GM19239 (cell line): ENCODE measurements at regions not wholly inside any gene's neighbourhood (a gene's known extent, or its start where the extent isn't known, plus 50 kb on each side); places are given as distances from the start of the nearest gene placed in this dataset.
A peak's percentile ranks its signal among the peaks of the same experiment; 100 is the strongest.

Source experiments
- DNase-seq: peaks from one replicate; pipeline ENCODE4 v3.0.0; 2011; ENCODE audit warnings: low spot score; ENCODE audit not compliant: insufficient read length
- FAIRE-seq: peaks from 2 replicates; lab custom pipeline; 2011; peaks lifted over from hg19 to GRCh38; lab: Jason Lieb, UNC

DNA sequence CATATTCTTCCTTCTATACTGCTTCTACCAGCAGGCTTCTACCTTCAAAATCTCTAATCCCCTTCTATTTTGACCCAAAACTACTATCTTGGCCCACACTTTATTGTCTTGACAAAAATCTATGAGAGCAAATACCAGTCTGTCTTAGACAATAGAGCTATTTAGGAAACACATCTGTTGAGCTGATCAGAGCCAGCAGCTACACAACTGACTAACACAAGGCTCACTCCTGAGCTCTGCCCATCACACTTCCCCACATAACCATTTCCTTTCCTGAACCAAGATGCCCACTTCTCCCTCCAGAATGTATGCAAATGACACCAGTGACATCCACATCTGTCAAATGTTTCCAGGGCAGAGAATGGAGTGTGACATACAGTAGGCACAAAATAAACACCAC, 293.9 kb upstream of the HSFY2 start:
- DNase-seq = no peak
- no peak for FAIRE-seq

- FAIRE-seq (no peak), DNase-seq (no peak)
These were observed 293.1 kb upstream of the HSFY2 start for GRCh38 chrY:19066447-19067190.

DNA sequence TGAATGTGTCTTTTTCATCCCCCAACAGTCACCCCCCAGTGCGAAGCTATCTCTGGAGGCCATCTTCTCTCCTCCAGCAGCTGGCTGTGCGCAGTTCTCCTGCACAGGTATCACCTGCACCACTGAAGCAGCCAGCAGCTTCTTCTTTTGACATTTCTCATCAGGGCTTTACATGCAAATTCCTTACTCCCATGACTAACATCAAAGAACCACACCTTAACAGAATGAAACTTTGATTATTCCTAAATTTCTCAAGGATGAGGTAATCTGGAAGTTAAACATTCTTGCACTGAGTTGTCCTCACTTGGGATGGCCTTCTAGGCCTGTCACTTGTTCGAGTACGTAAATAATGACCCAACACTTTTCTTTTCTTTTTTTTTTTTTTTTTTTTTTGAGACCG, 291.6 kb upstream of the HSFY2 start:
- FAIRE-seq (no peak), DNase-seq (no peak)

DNA sequence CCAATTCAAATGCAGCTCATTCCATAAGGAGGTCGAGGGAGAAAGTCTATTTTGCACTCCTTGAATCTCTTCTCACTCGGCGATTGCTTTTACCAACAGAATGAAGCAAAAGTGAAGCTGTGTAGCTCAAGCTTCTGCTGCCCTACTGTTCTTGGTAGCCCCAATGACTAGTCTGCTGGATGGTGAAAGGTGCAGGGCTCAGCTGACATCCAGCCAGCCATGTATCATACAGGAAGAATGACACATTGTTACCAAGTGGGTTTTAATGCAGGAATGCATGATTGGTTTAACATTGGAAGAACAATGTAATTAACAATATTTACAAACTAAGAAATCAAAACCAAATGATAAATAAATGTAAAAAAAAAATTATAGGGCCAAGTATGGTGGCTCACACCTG, 286.2 kb upstream of the HSFY2 start:
- no peak for FAIRE-seq
- DNase-seq = no peak

- no peak for FAIRE-seq
- DNase-seq = no peak
These were observed 285.4 kb upstream of the HSFY2 start for GRCh38 chrY:19058831-19059370.

- FAIRE-seq (no peak), DNase-seq (no peak)
These were observed 282.6 kb upstream of the HSFY2 start for GRCh38 chrY:19056138-19056469.

DNA sequence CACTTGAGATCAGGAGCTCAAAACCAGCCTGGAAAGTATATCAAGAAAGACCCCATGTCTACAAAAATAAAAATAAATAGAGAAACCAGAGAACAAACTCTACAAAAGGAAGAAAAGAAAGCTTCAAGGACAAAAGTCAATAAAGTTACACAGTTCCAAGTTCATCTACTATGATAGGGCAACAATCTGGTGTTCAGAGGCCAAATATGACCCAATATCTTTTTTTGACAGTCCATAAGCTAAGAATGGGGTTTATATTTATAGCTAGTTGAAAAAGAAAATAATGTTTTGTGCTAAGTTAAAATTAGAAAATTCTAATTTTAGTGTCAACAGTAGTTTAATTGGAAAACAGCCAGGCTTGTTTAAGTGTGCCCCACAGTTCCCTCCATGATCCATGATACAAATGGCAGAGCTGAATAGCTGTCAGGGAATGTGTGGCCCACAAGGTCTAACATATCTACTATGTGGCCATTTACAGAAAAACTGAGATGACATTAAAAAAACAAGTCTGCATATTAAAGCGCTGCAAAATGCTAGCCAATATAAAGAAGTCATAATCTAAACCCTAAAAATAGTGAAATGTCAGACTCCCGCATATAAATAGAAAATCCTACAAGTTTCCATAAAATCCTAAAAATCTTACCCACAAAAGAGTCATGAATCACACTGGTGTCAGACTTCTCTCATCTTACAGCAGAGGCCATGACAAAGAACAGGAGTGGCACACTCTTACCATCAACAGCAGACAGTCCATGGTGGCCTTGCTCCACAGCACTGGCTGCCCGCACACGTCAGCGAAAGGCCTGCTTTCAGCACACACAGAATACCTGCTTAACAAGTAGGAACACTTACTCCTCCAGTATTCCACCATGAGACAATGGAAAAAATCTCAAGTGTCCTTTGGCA, 281.9 kb upstream of the HSFY2 start:
- FAIRE-seq (no peak), DNase-seq (no peak)

GRCh38 chrY:19053806-19054205, 280.3 kb upstream of the HSFY2 start:
- DNase-seq (no peak), FAIRE-seq (no peak)

DNA sequence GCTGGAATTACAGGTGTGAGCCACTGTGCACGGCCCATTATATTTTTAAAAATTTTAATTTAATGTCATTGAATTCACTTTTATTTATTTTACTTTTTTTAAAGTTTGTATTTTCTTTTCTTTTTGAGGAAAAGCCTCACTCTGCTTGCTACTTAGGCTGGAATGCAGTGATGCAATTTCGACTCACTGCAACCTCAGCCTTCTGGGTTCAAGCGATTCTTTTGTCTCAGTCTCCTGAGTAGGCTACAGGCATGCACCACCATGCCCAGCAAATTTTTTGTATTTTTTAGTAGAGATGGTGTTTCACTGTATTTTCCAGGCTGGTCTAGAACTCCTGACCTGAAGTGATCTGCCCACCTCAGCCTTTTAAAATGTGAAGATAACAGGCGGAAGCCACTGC, 277.5 kb upstream of the HSFY2 start:
- FAIRE-seq (no peak), DNase-seq (no peak)

DNA sequence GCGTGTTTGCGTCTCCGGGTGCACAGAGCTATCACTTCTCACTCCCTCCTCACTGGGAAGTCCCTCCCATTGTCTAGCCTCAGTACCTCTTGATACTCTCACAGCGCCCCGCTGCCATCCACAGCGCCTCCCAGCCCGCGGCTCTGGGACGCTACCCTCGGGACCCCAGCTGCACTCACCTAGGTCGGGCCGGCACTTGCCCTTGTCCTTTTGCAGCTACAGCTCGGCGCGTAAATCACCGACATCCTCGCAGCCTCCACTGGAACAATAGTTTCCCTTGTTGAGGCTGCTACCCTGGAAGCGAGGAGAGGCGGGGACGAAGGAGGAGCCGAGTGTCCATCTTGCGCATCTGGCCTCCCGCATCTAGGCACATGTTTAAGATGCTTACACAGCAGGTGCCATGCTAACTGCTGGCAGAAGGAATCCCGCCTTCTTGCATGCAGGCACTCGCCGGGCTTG, 269.5 kb upstream of the HSFY2 start:
- FAIRE-seq = no peak
- no peak for DNase-seq

DNA sequence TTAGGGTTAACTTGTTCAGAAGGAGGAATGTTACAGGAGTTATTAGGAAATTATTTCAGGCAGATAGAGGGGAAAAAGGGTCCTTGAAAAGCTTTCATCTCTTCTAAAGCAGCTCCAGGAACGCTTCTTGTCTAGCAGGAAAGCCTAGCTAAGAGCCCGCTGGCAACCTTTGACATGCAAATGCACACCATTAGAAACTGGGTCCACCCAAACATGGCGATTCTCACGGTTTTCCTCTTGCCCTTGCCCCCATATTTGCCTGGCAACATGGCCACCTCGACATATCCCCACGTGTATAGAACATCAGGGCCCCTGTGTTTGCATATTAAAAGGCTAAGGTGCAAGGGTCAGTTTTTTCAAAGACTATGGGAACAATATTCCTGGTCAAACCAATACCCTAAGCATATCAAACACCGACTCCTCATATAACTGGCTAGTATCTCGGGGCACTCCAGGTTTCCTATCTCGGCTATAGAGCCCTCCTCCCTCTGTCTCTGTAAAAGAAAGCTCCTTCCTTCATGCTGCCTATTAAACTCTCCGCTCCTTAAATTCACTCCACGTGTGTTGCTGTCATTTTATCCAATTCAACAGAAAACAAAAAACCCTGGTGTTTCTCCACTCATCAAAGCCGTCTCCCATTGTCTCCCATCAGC, 268.9 kb upstream of the HSFY2 start:
- no peak for FAIRE-seq
- DNase-seq = no peak

GRCh38 chrY:19026631-19027030, 253.1 kb upstream of the HSFY2 start:
- DNase-seq = no peak
- FAIRE-seq = no peak

DNA sequence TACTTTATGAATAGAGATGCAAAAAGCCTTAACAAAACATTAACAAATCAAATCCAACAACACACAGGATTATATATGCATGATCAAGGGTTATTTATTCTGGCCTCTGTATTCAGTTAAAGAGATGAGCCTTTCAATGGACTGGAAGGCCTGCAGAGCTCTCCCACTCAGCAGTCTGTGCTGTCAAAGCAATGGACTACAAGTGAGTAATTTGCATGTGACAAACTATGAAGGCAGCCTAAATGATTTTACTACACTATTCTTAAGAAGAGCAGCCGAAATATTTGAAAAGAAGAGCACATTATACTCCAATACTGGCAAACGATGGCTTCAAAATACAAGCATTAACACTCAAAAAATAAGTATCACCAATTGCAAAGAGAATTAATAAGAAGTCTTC, 250.4 kb upstream of the HSFY2 start:
- no peak for DNase-seq
- FAIRE-seq = no peak

GRCh38 chrY:19020193-19020592, 246.7 kb upstream of the HSFY2 start:
- no peak for FAIRE-seq
- DNase-seq = no peak

DNA sequence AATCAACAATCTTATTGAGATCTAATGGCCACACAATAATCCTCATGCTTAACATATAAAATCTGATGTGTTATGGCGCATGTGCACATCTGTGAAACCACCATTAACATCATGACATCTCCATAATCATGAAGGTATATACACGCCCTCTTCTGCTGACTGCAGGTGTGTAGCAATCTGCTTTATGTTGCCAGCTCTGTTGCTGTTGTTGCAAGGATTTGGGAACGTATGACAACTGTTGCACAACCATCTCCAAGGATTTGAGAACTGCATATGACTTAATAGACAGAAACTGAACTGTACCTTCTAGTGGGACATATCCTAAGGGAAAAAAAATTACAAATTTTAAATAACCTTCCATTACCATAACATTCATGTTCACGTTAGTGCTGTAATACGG, 243.5 kb upstream of the HSFY2 start:
- DNase-seq = no peak
- no peak for FAIRE-seq

DNA sequence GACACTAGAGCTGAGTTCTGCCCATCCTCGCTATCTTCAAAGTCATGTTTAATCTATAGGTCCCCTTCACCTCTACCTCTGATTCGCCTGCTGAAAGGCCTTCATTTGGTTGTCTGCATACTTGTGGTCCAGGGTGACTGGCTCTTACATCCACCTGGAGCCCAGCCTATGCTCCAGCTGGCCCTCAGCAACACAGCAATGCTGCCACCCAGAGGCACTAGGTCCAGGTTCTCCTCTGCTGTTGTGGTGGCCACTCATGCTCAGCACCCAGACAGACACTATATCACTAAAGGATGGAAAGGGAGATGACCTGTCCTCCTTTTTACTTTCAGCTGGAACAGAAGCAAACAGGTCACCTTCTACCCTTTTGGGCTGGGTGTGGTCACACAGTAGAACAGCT, 242.3 kb upstream of the HSFY2 start:
- DNase-seq (no peak), FAIRE-seq (no peak)

DNA sequence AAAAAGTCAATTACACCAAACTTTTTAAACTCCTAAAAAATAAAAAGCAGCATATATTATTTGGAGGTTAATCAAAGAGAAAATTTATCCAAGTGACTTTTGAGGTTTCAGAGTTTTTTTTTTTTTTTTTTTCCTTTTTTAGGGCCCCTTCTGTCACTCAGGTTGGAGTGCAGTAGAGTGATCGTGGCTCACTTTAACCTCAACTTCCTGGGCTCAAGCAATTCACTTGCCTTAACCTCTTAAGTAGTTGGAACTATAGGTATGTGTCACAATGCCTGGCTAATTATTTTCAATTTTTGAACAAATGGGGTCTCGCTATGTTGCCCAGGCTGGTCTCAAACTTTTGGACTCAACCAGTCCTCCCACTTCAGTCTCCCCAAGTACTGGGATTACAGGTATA, 241.7 kb upstream of the HSFY2 start:
- no peak for DNase-seq
- no peak for FAIRE-seq

- no peak for DNase-seq
- no peak for FAIRE-seq
These were observed 239.4 kb upstream of the HSFY2 start for GRCh38 chrY:19012985-19013384.

GRCh38 chrY:19011605-19012090, 238.1 kb upstream of the HSFY2 start:
- no peak for FAIRE-seq
- DNase-seq = no peak

- peak; percentile 60 for FAIRE-seq
These were observed 232.7 kb upstream of the HSFY2 start for GRCh38 chrY:19006234-19006633.

DNA sequence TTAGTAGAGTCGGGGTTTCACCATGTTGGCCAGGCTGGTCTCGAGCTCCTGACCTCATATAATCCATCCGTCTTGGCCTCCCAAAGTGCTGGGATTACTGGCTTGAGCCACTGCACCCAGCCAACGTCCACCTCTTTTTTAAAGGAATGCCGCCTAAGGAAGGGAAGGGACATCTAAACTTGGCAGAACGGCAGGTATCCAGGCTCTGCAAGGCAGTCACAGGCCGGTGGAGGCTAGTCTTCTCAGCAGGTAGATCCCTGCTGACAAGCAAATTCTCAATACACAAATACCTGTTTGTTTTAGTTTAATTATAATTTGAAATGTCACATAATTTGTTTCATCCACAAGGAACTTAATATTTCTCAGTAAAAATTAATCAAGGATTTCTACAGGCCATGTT, 232.0 kb upstream of the HSFY2 start:
- FAIRE-seq (no peak), DNase-seq (no peak)

More at GRCh38 chrY:19006234-19006633, 232.7 kb upstream of the HSFY2 start:
- DNase-seq = no peak
